HG02884 (cell line): ENCODE measurements at regions not wholly inside any gene's neighbourhood (a gene's known extent, or its start where the extent isn't known, plus 50 kb on each side); places are given as distances from the start of the nearest gene placed in this dataset.

Experiments used
- ATAC-seq: cut with Tn5 transposase; IDR thresholded peaks from one replicate; pipeline ENCODE4 v1.9.1; 2021; ENCODE audit warnings: mild to moderate bottlenecking, moderate library complexity; ENCODE audit not compliant: unreplicated experiment

DNA sequence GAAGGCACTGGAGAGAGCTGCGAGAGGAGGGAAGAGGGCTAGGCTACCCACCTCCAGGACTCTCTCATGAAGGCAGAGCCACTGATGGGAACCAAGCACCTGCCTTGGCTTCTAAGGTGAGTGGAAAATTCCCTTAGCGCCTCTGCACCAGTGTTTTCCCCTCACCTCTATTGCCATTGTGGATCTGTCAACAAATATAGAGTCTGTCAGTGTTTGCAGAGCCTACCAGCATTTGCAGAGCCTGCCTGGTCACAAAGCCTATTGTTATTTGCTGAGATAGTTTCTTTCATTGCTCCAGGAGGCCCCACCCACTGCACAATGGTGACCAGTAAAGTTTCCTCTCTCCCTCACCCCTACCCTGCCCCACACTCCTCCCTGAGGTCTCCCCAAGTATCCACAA, 141.9 kb downstream of the MRPL14 start:
- ATAC-seq = no peak

DNA sequence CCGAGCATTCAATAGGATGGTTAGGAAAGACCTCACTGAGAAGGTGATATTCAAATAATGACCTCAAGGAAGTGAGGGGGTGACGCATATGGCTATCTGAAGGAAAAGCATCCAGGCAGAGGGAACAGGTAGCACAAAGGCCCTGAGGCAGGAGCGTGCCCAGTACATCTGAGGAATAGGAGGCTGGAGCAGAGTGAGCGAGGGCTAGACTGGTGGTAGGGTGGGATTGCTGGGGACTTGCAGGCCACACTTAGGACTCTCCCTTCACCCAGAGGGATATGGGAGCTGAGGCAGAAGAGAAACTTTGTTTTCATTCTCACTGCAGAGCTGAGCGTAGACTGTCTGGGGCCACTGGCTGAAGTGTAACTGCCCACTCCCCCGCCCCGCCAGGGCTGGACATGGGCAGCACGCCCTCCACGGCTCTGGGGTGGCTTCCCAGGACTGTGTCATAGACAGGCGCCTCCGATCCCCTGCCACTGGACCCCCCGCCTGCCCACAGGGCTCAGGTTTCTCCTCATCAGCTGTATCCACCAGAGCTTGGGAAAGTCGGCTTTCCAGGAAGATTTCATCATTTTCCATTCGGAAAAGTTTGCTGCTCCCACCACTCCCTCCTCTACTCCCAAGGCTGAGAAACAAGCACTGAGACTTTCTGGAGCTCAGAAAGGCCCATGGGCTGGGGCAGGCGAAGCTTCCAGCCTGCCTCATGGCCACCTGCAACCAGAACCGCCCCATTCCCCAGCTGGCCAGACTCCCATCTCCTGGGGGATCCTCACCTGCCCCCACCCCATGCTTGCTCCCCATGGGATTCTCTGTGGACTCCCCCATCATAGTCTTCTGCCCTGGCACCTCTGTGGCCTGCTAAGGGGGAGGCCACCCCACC, 142.6 kb downstream of the MRPL14 start:
- ATAC-seq = no peak

DNA sequence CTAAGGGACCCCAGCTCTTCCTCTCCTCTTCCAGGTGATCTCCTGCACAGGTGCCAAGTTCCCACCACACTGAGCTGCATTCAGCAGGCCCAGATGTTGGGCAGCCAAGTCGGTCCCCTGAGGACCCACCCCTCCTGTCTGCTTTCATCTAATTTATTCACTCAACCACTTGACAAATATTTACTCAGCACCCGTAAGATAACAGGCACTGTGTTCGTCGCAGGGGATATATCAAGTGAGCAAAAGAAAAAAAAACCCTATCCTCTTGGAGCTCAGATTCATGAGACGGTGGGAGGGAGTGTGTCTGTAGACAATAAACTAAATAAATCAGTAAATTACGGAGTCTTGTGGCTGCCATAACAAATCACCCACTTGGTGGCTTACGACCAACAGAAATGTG, 143.6 kb downstream of the MRPL14 start:
- no peak for ATAC-seq

- no peak for ATAC-seq
Measured at GRCh38 chr6:43983191-43983590, 144.1 kb downstream of the MRPL14 start.

- no peak for ATAC-seq
Measured at GRCh38 chr6:43982084-43982625, 145.1 kb downstream of the MRPL14 start.

DNA sequence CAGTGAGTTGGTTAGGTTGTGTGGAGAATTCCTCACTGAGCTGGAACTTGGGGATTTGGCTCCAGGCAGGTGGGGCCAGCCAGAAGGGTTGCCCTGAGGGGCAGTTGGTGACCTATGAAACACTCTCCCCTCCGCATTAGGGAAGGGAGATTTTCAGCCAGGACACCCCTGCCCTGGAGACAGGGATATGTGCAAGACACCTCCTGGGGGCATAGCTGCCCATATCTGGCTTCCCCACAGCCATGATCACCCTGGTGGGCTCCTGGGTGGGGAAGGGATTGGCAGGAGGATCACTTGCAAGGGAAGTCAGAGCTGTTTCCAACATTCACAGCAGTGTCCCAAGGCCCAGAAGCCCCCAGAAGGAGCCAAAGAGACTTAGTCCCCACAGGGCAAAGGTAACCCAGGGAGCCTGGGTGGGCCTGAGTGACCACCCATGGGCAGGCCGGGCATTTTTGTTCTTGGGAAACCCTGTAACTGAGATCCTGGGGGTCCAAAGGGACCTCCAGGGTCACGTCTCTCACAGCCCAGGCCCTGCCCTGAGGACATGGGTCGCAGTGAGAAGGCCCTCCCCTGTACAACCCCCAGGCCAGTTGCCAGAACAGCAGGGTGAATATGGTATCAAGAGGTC, 145.8 kb downstream of the MRPL14 start:
- no peak for ATAC-seq

DNA sequence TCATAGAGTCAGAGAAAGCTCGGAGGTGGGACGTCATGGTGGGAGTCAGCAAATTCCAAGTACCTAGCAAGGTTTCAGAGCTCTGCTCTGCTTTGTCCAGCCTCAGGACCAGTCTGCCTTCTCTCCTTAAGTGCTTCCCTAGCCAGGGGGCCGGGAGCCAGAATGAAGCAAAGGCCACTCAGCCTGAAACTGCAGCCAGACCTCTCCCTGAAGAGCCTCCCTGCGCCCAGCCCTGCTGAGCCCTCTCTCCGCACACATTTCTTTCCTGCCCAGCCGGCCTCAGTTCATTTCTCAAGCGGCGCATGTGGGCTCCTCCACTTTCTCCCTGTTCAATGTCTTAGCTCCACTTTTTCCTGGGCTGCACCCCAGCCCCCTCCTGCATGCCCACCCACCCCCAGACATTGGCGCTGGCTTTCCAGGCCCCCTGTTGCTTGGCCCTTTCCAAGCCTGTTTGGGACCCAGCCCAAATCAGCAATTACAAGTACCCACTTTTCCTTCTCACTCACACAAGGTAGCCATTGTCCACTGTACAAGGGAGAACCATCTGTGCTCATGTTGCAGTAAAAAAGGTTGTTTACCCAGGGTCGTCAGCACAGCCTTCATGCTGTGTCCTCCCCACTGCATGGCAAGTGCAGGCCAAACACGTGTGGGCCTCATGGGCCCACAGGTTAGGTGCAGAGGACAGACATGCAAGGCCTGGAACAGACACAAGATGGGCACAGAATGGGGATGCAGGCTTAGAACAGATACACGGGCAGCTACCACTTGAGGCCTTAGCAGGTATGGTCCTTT, 147.1 kb downstream of the MRPL14 start:
- no peak for ATAC-seq

GRCh38 chr6:43979525-43979924, 147.7 kb downstream of the MRPL14 start:
- ATAC-seq = no peak

GRCh38 chr6:43978473-43979346, 148.5 kb downstream of the MRPL14 start:
- no peak for ATAC-seq

GRCh38 chr6:43977404-43978111, 149.7 kb downstream of the MRPL14 start:
- ATAC-seq = peak; percentile 74

- no peak for ATAC-seq
Measured at GRCh38 chr6:43976706-43977403, 150.4 kb downstream of the MRPL14 start.

- no peak for ATAC-seq
Measured at GRCh38 chr6:43974643-43975230, 152.5 kb downstream of the MRPL14 start.

GRCh38 chr6:43973357-43973756, 153.9 kb downstream of the MRPL14 start:
- no peak for ATAC-seq

DNA sequence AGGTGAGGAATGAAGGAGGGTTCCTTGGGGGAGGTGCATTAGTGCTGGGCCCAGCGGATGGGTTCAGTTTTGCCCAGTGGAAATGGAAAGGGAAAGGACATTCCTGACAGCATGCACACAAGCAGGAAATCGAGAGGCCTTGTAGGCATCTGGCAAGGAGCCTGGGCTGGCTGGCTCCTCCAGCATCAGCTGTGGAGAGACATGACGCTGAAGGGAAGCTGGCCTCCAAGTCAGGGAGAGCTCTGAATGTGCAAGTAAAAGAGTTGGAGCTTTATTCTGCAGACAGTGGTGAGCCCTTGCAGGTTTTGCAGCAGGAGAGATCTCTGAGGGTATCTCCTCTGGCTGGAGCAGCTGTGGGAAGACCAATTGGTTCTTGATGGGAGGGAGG, 154.3 kb downstream of the MRPL14 start:
- no peak for ATAC-seq

DNA sequence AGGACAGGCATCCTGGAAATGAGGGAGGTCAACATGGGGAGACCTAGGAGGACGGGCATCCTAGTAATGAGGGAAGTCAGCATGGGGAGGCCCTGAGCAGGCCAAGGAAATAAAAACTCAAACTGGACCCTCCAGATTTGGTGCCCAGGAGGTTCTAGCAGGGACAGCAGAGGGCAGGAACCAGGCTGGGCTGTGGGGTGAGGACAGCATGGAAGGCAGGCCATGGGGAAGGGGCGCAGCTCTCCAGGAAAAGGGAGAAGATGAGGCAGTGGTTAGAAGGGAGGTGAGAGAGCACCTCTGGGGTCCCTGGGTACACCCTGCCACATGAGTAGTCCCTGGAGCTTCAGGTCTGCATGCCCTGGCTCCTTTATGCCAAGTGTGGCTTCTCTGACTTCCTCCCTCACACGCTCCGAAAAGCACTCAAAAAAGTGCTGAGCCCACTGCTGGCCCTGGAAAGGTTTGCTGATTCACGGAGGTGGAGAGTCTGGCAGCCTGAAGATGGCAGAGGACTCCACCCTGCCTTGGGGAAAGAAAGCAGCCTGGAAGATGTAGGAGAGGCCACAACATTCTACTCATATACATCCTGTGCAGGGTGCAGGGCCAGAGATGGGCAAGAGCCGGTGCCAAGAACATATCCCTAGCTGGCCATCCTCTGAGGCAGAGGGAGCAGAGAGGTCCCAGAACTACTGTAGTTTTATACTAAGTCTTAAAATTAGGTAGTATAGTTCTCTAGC, 154.9 kb downstream of the MRPL14 start:
- ATAC-seq = no peak

DNA sequence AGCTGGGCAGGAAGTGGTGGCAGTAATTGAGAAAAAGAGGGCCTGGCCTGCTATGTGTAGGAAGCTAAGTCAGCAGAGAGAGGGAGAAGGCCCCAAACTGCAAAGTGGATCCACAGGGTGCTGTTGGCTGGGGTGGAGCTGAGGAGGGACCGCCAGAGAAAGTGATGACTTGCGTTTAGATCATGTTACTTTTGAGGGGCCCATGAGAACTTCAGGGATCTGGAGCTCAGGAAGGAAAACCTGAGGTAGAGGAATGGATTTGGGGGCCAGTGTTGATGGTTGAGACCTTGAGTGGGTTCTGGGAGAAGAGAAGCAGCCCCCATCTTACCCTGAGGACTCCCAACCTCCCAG, 155.5 kb downstream of the MRPL14 start:
- ATAC-seq = no peak

DNA sequence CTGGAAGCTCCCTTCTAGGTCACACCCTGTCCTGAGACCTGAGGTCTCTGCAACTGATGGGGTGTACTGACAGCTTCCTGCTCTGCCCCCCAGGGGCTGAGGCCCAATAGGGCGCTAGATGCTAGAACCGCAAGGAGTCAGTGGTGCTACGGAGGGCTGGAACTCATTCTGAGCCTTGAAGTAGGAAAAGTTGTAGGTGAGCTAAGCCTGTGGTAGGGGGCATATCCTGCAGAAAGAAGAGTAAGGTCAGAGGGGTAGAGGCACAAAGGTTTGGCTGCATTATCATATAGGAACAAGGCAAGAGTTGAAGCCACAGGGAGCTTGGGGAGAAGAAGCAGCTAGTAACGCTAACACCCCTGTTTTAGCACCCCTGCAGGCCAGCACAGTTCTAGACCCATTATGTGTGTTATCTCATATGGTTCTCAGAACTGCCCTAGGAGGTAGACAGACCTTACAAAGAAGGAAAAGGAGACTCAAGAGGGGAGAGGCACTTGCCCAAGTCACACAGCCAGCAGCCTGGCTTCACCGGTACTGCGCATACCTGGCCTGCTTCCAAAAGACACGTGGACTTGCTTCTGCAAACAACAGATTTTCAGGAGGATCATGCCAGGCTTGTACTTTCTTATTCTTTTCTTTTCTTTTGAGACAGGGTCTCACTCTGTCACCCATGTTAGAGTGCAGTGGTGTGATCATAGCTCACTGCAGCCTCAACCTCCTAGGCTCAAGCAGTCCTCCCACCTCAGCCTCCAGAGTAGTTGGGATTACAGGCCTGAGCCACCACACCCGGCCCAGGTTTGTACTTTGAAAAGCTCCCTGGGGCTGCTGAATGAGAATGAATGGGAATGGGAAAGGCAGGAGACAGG, 156.1 kb downstream of the MRPL14 start:
- ATAC-seq = no peak
